K562 (cell line): ENCODE measurements at regions not wholly inside any gene's neighbourhood (a gene's known extent, or its start where the extent isn't known, plus 50 kb on each side); places are given as distances from the start of the nearest gene placed in this dataset.

Source experiments
- ATAC-seq: fragments of 200-7000 bp; cut with Tn5 transposase; 3 replicates; pipeline ENCODE4 v1.9.1; 2020; ENCODE audit warnings: moderate library complexity
- BruUV-seq: library from RNA; stranded (reverse); fragments of 400-500 nt; replicated peaks from 2 replicates; lab custom pipeline; 2021; lab: Mats Ljungman, UMichigan
- CTCF ChIA-PET: fragments of 300-600 bp; formaldehyde crosslinking; extraction: SDS; loops from one replicate; lab custom pipeline; 2021; ENCODE audit warnings: low intra/inter-chr PET ratio; lab: Yijun Ruan, JAX
- POLR2A ChIA-PET: fragments of 300-600, 350-650 bp; sonication (Branson Sonifier 250); formaldehyde crosslinking; extraction: SDS; loops from one replicate; lab custom pipeline; 2021; ENCODE audit warnings: antibody characterized with exemption, inconsistent platforms; lab: Yijun Ruan, JAX
- DNase-seq, 4 experiments: peaks; one replicate each; pipeline versions ENCODE4 v3.0.0 to v3.0.0-alpha.2; 2011 to 2018; ENCODE audit warnings: low spot score in 3 of 4, mixed read lengths in 3 of 4; ENCODE audit errors: extremely low read depth in 1 of 4
- FAIRE-seq: peaks from 2 replicates; lab custom pipeline; 2011; peaks lifted over from hg19 to GRCh38; lab: Jason Lieb, UNC
- H2AFZ ChIP-seq: 2 replicates; pipeline ENCODE4 v1.6.0; 2011; ENCODE audit warnings: low read depth, low read length, control low read depth, inconsistent platforms
- H3K27ac ChIP-seq: fragments of 200-600 bp; 3 replicates; pipeline ENCODE4 v1.8.0; 2011; ENCODE audit warnings: low read depth, mild to moderate bottlenecking, control low read depth, inconsistent platforms, low read length, moderate library complexity, mixed read lengths; ENCODE audit errors: extremely low read depth
- H3K27me3 ChIP-seq, 2 experiments: fragments of 300-600 bp in 1 of 2; 2 replicates in 1 of 2; 3 replicates in 1 of 2; pipeline versions ENCODE4 v1.6.0 to v1.8.0; 2011; ENCODE audit warnings: inconsistent platforms in 2 of 2, low read length in 2 of 2, mild to moderate bottlenecking in 1 of 2, mixed read lengths in 1 of 2, moderate library complexity in 1 of 2; ENCODE audit not compliant: control insufficient read depth in 2 of 2, insufficient read depth in 2 of 2
- H3K36me3 ChIP-seq: fragments of 300-600 bp; 3 replicates; pipeline ENCODE4 v1.8.0; 2011; ENCODE audit warnings: mild to moderate bottlenecking, low read length, inconsistent platforms; ENCODE audit not compliant: control insufficient read depth, insufficient read depth
- H3K4me1 ChIP-seq, 2 experiments: fragments of 200-600 bp in 1 of 2; replicated peaks in 1 of 2; 2 replicates in 1 of 2; 3 replicates in 1 of 2; pipeline versions ENCODE4 v1.5.1 to v1.8.0; 2011; ENCODE audit warnings: inconsistent platforms in 2 of 2, low read length in 2 of 2, mild to moderate bottlenecking in 1 of 2, mixed read lengths in 1 of 2, moderate library complexity in 1 of 2; ENCODE audit not compliant: control insufficient read depth in 2 of 2, insufficient read depth in 2 of 2
- H3K4me2 ChIP-seq: 2 replicates; pipeline ENCODE4 v1.6.1; 2011; ENCODE audit warnings: low read length, control low read depth, inconsistent platforms, mixed read lengths; ENCODE audit not compliant: insufficient read depth
- H3K4me3 ChIP-seq: fragments of 200-600 bp; sonication (generic), shearing (Covaris generic); 2 replicates; pipeline ENCODE4 v1.5.1; 2016; ENCODE audit warnings: control low read depth, inconsistent platforms
- H3K79me2 ChIP-seq: fragments of 200-600 bp; 3 replicates; pipeline ENCODE4 v1.8.0; 2011; ENCODE audit warnings: low read length, inconsistent platforms; ENCODE audit not compliant: control insufficient read depth, insufficient read depth
- H3K9ac ChIP-seq, 2 experiments: 2 replicates each; pipeline versions ENCODE4 v1.6.0 to v1.6.1; 2011; ENCODE audit warnings: low read depth in 2 of 2, low read length in 2 of 2, control low read depth in 1 of 2, inconsistent platforms in 1 of 2, mild to moderate bottlenecking in 1 of 2, mixed read lengths in 1 of 2; ENCODE audit not compliant: insufficient read depth in 1 of 2
- H3K9me1 ChIP-seq: one replicate; pipeline ENCODE4 v1.6.0; 2011; ENCODE audit warnings: inconsistent platforms, mild to moderate bottlenecking, low read length, moderate library complexity; ENCODE audit not compliant: control insufficient read depth, insufficient read depth
- H3K9me3 ChIP-seq: replicated peaks from 2 replicates; pipeline ENCODE4 v1.5.1; 2011; ENCODE audit warnings: low read depth, low read length, inconsistent platforms; ENCODE audit not compliant: control insufficient read depth, insufficient read depth
- H4K20me1 ChIP-seq: replicated peaks from 2 replicates; pipeline ENCODE4 v1.6.1; 2011; ENCODE audit warnings: low read length, inconsistent platforms, mixed read lengths; ENCODE audit not compliant: control insufficient read depth, insufficient read depth
- BMI1 ChIP-seq: fragments of 150-350 bp; IDR thresholded peaks from 2 replicates; pipeline ENCODE4 v1.6.1; 2014; ENCODE audit warnings: low read length
- ELF4 ChIP-seq: fragments of 450-650 bp; formaldehyde crosslinking; IDR thresholded peaks from 2 replicates; pipeline ENCODE4 v1.4.0; 2022; ENCODE audit warnings: missing genetic modification characterization
- HDAC3 ChIP-seq: fragments of 450-650 bp; IDR thresholded peaks from 2 replicates; pipeline ENCODE4 v1.6.1; 2018; ENCODE audit warnings: borderline replicate concordance, mild to moderate bottlenecking, moderate library complexity; ENCODE audit not compliant: partially characterized antibody
- KHSRP ChIP-seq: fragments of 450-650 bp; IDR thresholded peaks from 2 replicates; pipeline ENCODE4 v1.6.1; 2017
- MEIS2 ChIP-seq: fragments of 450-650 bp; IDR thresholded peaks from 2 replicates; pipeline ENCODE4 v1.6.1; 2014; ENCODE audit warnings: mild to moderate bottlenecking; ENCODE audit not compliant: partially characterized antibody
- PBX2 ChIP-seq, 2 experiments: IDR thresholded peaks in 1 of 2; conservative IDR thresholded peaks in 1 of 2; 2 replicates each; pipeline ENCODE4 v1.6.1; 2016; ENCODE audit warnings: low read depth in 2 of 2, mild to moderate bottlenecking in 1 of 2, missing compliant biosample characterization in 1 of 2, missing genetic modification characterization in 1 of 2, moderate library complexity in 1 of 2
- PKNOX1 ChIP-seq: fragments of 450-650 bp; IDR thresholded peaks from 2 replicates; pipeline ENCODE4 v1.6.1; 2016
- PRDM10 ChIP-seq: fragments of 450-650 bp; IDR thresholded peaks from 2 replicates; pipeline ENCODE4 v1.6.1; 2018; ENCODE audit not compliant: partially characterized antibody
- PTTG1 ChIP-seq: fragments of 450-650 bp; IDR thresholded peaks from 2 replicates; pipeline ENCODE4 v1.6.1; 2016; ENCODE audit warnings: low read depth, mild to moderate bottlenecking, missing genetic modification characterization, missing compliant biosample characterization
- SRSF3 ChIP-seq: fragments of 200-400 bp; formaldehyde crosslinking; IDR thresholded peaks from 2 replicates; pipeline ENCODE4 v1.6.1; 2016; ENCODE audit warnings: mild to moderate bottlenecking, low read length, moderate library complexity; ENCODE audit not compliant: insufficient read depth
- ZNF280B ChIP-seq: fragments of 250-450 bp; sonication (Bioruptor Pico); IDR thresholded peaks from 2 replicates; pipeline ENCODE4 v1.5.1; 2021; ENCODE audit warnings: mild to moderate bottlenecking
- WGBS: fragments of 100-300 bp; shearing (Covaris generic); methylation state at CpG from one replicate; pipeline ENCODE4 v1.1.6; 2016; ENCODE audit warnings: low coverage, mixed read lengths; ENCODE audit not compliant: insufficient coverage; ENCODE audit errors: missing lambda C conversion rate; 5-methylcytosine and 5-hydroxymethylcytosine counted together
- in situ Hi-C: fragments of 300-500 bp; cut with MboI; formaldehyde crosslinking; loops from 4 replicates; pipeline ENCODE4 v1.15.0; 2018; ENCODE audit warnings: inconsistent platforms, mixed read lengths
- intact Hi-C: fragments of 100-400 bp; cut with micrococcal nuclease; formaldehyde crosslinking; loops from 2 replicates; pipeline ENCODE4 v1.14.2; 2022

- in situ Hi-C loops (no loop called here), intact Hi-C loops (loop anchor here (2.0 to 10.0 kb wide), 2 partner anchors 45 to 143 kb away; no protein-coding TSS in a partner anchor)
- BruUV-seq, result no TSS peak
- no peak overlapping the region for H2AFZ ChIP-seq
- FAIRE-seq (no peak), DNase-seq (no peak), ATAC-seq (no peak)
- no peak overlapping the region for H3K4me3 ChIP-seq
- H3K27me3 ChIP-seq, result peaks cover 26 to 83% of the 10 kb centered on the region in 2 experiments; a peak in 4 of 5 replicates
- CTCF ChIA-PET, result no interaction called here
- H3K9me3 ChIP-seq, result no peaks in the 10 kb centered on the region; the same call in 1 of the 2 replicates
- POLR2A ChIA-PET, result interaction anchor here (0.6 to 0.7 kb wide), 2 partner anchors 8 to 62 kb away, joined by 3 read pairs; no protein-coding TSS in a partner anchor
- H3K79me2 ChIP-seq, result no peaks in the 10 kb centered on the region
- no peaks in the 10 kb centered on the region; the same call in none of the 2 replicates for H4K20me1 ChIP-seq
- no peak overlapping the region for H3K9ac ChIP-seq
- 17% methylated on average over 22 of the region's 22 CpGs for WGBS
- no peaks in the 10 kb centered on the region for H3K36me3 ChIP-seq
- H3K4me2 ChIP-seq, result no peak overlapping the region
- no peaks in the 10 kb centered on the region for H3K9me1 ChIP-seq
- H3K27ac ChIP-seq, result no peak overlapping the region
- H3K4me1 ChIP-seq, result peaks cover 0 to 29% of the 10 kb centered on the region in 2 experiments; a peak in 3 of 5 replicates
- TF ChIP-seq MEIS2 (peak; percentile 39), SRSF3 (no peak), ZNF280B (CRISPR knock-in tag) (no peak), KHSRP (no peak), BMI1 (no peak), PRDM10 (no peak), PKNOX1 (0 out of 2 replicates have a peak, but pooled peaks have one; percentile 20), PTTG1 (tag) (no peak), ELF4 (CRISPR knock-in tag) (no peak), HDAC3 (no peak), PBX2 (CRISPR knock-in tag; IDR thresholded peaks at IDR 0.05; ENCODE audit: low read depth) (no peak), PBX2 (tag; conservative IDR thresholded peaks at IDR 0.05; ENCODE audit: low read depth) (0 out of 2 replicates have a peak, but pooled peaks have one; percentile 13)
Observed at GRCh38 chr7:1367501-1368183, 91.6 kb downstream of the MICALL2 start.
